NCI-H2196 (cell line): ENCODE measurements at regions not wholly inside any gene's neighbourhood (a gene's known extent, or its start where the extent isn't known, plus 50 kb on each side); places are given as distances from the start of the nearest gene placed in this dataset.
"Not testable (repeated sequence)": the region's sequence is repeated elsewhere in the genome, so short reads cannot be mapped to it uniquely, and the experiment has no call there.

Source experiments
- DNase-seq: peaks from one replicate; lab custom pipeline; 2025; ENCODE audit not compliant: unreplicated experiment; lab: John Stamatoyannopoulos, UW

DNA sequence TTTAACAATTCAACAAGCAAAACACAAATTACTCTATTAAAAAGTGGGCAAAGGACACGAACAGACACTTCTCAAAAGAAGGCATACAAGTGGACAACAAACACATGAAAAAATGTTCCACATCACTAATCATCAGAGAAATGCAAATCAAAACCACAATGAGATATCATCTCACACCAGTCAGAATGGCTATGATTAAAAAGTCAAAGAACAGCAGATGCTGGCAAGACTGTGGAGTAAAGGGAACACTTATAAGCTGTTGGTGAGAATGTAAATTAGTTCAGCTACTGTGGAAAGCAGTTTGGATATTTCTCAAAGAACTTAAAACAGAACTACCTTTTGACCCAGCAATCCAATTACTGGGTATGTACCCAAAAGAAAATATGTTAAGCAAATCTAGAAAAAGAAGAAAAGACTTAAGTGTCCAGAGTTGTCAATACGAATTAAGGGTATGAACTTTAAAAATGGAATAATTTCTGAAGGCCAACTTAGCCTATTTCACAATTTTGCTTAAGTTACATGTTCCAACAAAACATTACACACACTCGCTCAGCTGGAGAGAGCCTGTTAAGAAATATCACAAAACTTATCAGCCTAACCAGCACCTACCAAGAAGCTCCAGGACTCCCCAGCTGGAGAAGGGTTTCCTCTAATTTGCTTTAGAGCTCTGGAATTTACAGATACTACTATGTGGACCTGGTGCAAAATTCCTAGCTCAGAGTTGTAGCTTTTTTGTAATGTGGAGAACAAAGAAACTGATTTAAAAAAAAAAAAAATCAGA is 232.1 kb downstream of the DUSP10 start:
- no peak for DNase-seq

DNA sequence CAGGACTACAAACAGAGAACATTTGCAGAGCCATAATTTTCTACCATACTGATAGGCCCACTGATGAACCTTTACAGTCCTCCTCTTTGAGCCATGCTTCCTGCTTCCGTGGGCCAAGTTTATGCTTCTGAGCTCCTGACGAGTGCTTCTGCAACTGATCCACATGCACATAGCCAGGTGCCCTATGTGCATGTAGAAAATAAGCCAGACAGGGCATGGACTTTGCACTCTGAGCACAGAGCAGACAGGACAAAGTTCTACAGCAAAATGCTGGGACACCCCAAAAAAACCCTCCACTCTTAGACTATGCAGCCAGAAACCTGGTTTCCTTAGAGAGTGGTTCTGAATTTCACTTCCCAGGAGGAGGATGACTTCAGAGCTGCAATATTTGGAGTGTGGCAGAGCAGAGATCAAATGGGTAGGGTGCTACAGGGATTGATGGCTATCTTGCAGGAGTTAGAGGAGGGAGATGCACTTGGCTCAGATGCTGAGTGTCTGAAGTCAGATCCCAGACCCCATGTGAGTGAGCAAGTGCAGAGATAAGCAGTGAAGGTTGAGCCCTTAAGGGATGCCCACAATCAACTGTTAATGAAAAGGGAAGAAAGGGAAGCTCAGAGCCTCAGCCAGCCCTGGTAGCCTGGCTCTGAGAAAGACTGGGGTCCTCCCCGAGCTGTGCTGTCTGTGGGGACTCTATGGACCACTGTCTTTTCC is 230.9 kb downstream of the DUSP10 start:
- DNase-seq, result no peak

DNA sequence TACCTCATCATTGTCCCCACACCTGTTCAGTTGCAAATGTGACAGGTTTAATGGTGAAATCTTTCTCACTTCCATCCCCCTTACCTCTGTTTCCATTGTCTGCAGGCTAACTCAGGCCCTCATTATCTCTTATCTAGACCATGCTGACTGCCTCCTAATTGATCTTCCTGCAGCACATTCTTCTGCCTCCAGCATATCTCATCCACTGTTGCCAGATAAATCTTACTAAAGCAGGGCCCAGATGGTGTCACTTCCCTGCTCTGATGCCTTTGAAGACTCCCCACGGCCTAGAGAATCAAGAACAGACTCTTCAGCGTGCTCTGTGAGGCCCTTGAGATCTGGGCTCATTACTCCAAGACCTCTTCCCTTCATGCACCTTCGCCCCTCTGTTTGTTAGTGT is 230.1 kb downstream of the DUSP10 start:
- no peak for DNase-seq

DNA sequence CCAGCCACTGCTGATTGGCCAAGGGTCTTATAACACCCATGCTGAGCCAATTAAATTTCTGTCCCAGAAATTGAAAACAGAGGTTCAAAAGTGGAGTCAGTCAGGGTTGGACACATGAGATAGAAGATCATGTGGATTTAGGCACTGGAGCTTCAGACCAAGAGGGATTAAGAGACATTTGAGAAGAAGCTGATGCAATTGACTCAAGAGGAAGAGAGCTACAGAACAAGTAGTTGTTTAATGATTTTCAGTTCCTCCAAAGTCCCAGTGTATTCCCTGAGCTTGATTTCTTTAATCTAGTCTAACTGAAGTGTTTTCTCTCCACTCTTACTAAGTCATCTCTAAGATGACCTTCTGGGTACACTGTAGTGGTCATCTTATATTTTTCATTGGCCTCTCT is 227.1 kb downstream of the DUSP10 start:
- DNase-seq, result no peak

DNA sequence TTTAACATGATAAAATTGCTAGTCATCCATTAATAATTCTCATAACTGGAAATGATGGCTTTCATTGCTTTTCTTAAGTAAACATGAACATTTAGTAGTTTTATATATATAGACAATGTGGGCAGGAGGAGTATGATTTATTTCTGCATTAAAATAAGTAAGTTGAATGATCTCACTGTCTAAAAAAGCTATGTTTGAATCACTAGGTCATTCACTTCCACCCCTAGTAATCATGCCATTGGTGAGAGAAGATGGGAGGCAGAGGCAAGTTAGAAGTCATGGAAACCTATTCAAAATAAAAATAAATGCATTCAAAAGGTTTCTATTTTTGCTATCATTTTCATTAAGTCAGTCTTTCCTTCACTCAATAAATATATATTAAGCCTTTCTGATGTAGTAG is 226.4 kb downstream of the DUSP10 start:
- DNase-seq, result no peak

DNA sequence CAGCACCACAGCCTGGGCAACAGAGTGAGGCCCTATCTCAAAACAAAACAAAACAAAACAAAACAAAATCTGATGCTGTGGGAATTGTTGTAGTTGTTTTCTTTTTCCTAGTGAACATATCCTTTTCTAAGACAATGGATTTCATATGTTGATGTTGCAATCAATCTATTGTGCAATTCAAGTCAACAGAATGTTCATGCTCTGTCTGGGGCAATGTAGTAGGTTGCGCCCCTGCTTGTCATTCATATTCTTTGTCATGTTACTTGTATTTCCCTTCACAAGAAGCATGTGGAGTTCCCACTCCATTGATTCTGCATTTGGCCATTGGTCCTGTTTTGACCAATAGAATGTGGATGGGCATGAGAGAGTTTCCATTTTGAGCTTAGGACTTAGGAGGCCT is 223.9 kb downstream of the DUSP10 start:
- DNase-seq, result no peak

DNA sequence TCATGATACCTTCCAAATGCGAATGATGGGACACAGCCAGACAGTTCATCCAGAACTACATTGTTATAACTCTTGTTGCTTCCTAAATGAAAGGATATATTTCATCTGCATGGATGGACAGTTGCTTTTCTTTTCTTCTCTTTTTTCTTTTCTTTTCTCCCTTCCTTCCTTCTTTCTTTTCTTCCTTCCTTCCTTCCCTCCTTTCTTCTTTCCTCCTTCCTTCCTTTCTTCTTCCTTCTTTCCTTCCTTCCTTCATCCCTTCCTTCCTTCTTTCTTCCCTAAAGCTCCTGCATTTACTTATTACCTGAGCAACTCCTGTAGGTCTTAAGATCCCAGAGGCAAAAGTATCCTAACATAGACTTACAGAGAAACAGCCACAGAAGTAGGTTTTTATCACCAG is 221.6 kb downstream of the DUSP10 start:
- no peak for DNase-seq

DNA sequence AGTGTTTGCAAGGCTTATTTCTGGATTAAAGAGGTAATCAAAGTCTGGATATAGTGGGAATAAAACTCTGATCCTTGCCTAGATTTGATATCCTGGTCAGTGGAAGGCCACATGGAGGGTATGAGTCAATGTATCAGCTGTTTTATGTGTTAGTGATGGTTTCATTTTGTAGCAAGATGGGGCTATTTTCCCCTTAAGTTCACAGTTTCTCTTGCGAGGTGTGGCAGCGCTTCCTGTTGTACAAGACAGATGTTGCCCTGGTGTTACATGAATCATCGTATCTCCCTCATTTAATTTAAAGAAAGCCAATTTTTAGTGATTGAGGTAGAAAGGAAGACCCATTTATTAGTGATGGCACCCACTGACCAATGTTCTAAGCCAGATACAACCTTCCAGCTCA is 220.2 kb downstream of the DUSP10 start:
- no peak for DNase-seq

DNA sequence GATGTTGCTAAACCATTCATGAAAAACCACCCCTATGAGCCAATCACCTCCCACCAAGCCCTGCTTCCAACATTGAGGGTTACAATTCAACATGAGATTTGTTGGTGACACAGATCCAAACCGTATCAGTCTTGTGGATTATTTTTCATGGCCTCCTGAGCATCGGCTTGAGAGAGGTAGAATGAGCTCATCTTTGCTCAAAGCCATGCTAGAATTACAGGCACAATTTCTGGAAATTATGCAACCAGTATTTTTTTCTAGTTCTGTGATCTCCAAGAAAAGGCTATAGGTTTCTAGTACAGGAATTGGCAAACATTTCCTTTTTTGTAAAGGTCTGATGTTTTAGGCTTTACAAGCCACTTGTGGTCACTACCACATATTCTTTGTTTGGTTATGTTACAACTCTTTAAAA is 219.4 kb downstream of the DUSP10 start:
- no peak for DNase-seq

DNA sequence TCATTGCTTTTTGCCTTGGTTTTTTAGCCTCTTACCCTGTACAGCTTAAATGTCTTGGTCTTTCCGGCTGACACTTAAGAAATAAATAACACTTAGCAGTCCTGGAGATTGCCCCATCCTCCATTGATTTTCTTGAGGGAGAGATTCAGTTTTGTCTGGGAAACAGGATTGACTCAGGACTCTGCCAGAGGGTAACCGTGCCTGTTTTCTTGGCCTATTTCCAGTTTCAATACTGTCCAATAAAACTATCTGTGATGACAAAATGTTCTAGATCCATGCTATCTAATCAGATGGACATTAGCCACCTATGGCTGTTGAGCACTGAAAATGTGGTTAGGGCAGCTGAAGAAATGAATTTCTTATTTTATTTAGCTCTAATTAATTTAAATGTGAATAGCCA is 216.1 kb downstream of the DUSP10 start:
- DNase-seq, result no peak

DNA sequence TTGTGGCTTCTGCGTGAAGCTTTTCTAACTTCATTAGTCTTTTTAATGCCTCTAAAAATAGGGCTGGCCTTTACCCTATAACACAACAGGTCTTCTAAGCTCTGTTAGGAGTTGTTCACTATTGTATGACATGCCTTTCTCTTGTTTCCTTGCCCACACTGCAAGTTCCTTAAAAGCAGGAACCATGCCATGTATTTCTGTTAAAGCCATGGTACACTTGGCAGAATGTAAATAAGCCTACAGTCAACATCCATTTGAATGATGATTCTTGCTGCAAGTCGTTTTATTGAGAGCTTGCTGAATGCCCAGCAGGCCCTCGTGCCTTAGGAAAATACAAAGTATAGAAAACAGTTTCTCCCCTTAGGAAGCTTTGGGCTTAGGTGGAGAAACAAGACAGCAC is 214.6 kb downstream of the DUSP10 start:
- DNase-seq, result no peak

DNA sequence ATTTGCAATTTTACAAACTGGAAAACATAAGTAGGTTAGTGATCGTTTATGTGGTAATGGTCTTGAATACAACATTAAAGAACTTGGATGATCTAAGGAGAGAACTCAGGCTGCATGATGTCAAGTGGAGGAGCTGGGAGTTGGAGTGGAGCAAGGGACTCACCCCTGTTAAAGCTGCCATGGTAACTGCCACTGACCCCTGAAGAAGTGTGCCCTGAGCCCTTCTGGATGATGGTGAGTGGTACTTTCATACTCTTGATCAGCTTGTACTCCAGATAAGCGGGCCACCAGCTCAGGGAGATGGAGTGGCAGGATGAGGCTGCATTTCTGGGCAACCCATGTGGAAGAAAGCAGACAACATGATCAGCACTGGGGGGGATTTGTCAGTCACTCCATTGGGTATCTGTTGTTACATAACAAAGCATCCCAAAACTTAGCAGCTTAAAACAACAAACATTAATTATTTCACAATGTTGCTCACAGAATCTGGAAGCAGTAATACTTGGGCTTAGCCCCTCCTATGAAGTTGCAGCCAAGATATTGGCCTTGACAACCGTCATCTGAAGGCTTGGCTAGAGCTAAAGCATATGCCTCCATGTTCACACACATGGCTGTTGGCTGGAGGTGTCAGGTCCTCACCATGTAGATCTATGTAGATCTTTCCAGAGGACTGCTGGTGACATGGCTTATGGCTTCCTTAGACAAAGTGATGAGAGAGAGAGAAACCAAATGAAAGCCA is 213.8 kb downstream of the DUSP10 start:
- DNase-seq, result no peak

DNA sequence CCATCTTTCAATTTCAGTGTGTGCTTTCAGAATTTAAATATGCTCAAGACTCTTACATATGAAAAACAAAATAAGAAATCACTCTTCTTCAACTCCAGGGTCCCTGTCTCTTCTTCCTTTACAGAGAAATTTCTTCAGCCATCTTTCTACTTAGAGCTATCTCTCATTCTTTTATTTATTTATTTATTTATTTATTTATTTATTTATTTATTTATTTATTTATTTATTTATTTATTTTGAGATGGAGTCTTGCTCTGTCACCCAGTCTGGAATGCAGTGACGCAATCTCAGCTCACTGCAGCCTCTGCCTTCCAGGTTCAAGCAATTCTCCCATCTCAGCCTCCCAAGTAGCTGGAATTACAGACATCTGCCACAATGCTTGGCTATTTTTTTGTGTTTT is 211.7 kb downstream of the DUSP10 start:
- not testable (repeated sequence) for DNase-seq

DNA sequence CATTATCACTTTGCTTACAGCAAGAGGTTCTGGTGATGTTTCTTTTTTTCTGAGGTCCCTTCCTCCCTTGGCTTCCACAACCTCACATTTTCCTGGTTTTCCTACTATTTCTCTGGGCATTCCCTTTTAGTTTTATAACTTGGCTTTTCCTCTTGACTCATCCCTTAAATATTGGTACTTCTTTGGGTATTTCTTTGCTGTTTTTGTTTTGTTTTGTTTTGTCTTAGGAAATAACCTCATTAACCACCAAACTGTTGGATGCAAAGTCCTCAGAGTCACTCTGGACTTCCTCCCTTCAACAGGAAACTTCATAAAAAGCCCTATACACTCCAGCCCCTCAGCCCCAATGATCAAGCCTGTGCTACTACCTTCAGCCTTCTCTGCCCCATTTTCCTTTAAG is 211.1 kb downstream of the DUSP10 start:
- DNase-seq, result no peak

DNA sequence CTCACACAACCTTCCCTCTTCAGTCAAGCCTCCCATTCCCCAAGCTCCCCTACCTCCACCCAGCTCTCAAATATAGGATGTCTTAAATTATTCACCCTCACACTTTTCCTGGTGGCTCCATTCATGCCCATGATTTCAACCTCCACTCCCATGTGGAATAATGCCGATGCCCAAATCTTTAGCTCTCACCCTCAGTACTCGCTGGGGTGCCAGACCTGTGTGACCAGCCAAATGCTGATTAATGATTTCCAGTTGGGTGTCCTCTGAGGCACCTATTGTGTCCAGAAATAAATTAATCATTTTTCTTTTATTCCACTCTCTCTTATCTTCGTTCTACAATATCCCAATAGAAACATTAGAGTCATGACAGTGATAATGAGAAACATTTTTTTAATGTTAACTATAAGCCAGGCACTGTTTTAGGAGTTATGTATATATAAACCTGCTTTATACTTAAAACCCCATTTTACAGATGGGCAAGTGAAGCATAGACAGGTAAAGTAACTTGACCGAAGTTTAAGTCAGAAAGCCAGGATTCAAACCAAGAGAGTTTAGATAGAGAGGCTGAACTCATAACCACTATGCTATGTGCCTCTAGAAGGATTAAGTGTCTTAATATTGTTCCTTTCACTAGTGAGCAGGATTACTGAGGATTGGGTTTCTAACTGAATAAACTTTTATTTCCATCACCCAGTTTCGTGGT is 209.7 kb downstream of the DUSP10 start:
- DNase-seq, result no peak

DNA sequence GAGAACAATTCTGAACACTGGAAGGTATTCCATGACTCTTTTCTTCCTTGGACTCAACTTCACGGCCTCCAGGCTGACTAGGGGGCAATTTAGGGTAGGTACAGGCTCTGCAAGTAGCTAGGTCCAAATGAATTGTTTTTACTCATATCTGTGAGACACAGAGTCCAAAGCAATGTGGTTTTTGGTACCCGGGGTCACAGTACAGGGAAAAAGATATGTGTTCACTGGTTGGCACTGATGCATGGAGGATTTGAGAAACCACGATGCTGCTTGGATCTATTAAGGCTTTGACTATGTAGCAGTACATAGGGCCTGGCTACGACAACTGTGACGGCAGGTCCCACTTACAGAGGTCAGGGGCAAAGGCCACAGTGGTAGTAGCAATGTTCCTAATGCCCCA is 200.6 kb downstream of the DUSP10 start:
- DNase-seq, result no peak

DNA sequence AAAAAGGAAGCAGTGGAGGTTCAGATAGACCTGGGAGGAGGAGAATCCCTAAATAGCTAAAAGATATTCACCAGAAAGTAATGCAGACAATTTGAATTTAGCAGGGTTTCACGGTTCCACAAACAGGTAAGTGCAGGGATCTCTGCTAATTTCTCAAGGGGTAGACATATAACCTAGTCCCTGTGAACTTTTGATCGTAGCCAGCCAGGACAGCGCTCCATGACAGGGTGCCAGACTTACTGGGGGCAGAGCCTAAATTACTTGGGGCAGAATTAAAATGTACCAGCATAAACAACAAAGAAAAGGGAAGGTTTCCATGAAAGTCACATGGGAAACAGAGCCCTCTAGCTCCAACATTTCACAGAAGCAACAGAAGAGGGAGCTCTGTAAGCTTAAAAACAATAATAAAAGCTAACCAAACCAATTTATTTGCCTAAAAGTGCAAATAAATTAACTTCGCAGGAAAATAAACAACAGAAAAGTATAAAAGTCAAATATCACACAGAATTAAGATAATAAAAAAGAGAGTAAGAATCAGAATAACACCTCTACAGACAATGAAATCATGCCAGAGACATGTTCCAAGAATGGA is 198.3 kb downstream of the DUSP10 start:
- peak; percentile 14 for DNase-seq

DNA sequence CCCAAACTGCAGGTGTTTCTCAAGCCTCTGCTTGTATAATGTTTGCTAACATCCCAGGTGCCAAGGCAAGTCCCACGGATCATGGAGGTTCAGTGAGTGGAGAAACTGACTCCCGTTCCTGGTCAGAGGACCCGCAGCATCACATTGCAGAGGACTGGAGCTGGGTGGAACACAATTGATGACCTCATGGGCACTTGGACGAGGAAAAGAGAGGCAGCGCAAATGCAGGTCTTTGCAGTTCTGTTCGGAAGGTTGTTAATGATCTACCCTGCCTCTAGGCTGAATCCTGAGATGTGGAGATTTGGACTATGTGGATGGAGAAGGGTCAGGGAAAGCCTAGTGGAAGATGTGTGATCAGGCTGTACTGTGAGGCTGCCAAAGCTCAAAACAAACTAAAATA is 192.9 kb downstream of the DUSP10 start:
- no peak for DNase-seq

DNA sequence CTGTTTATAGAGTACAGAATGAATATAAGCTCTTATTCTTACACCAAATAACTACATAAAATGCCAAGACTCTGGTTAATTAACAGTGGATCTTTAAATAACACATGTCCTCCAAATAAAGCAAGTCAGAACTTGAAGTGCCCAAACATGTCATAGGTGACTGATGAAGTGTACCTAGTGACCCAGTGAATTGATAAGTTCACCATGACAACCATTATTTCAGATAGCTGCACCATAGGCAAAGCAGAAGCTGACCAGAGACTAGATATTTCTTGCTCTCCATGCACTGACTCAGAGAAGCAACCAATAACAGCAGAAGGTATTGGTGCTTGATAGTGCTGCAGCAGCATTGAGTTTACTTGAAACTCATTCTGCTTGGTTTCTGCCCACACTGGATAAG is 192.1 kb downstream of the DUSP10 start:
- no peak for DNase-seq

DNA sequence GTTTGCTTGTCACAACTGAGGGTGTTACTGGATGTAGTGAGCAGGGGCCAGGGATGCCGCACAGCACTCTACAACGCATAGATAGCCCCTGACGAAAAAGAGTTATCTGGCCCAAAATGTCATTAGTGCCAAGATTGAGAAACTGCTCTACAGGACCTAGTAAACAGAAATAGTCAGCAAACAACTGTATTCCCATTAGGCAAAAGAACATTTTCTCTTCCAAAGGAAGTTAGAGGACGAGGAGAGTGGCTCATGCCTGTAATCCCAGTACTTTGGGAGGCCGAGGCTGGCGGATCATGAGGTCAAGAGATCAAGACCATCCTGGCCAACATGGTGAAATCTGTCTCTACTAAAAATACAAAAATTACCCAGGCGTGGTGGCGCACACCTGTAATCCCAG is 189.1 kb downstream of the DUSP10 start:
- DNase-seq, result not testable (repeated sequence)
